Neural cell (in vitro differentiated cells): ENCODE measurements at regions not wholly inside any gene's neighbourhood (a gene's known extent, or its start where the extent isn't known, plus 50 kb on each side); places are given as distances from the start of the nearest gene placed in this dataset.

Experiments
- H2AFZ ChIP-seq: fragments of 200-600, 300-800 bp; sonication (generic), shearing (Covaris generic); 2 replicates; pipeline ENCODE4 v1.6.0; 2014; ENCODE audit warnings: low read depth, mild to moderate bottlenecking, antibody characterized with exemption, low read length, moderate library complexity
- H3F3A ChIP-seq: fragments of 200-600 bp; shearing (Covaris generic); 2 replicates; pipeline ENCODE4 v1.6.1; 2016; ENCODE audit warnings: mild to moderate bottlenecking, moderate library complexity, mixed read lengths, antibody characterized with exemption, low read length; ENCODE audit not compliant: insufficient read depth, poor library complexity, severe bottlenecking
- H3K27ac ChIP-seq: fragments of 200-600, 300-800 bp; sonication (generic), shearing (Covaris generic); 2 replicates; pipeline ENCODE4 v1.5.1; 2014; ENCODE audit warnings: mild to moderate bottlenecking, low read length, moderate library complexity
- H3K27me3 ChIP-seq: fragments of 300-800, 200-600 bp; sonication (generic), shearing (Covaris generic); 2 replicates; pipeline ENCODE4 v1.6.0; 2014; ENCODE audit warnings: mild to moderate bottlenecking, low read depth, low read length, moderate library complexity; ENCODE audit not compliant: insufficient read depth
- H3K36me3 ChIP-seq: fragments of 300-800, 200-600 bp; sonication (generic), shearing (Covaris generic); 2 replicates; pipeline ENCODE4 v1.5.1; 2014; ENCODE audit warnings: mild to moderate bottlenecking, antibody characterized with exemption, low read length, moderate library complexity; ENCODE audit not compliant: insufficient read depth
- H3K4me2 ChIP-seq: fragments of 300-800, 200-600 bp; sonication (generic), shearing (Covaris generic); 2 replicates; pipeline ENCODE4 v1.6.0; 2014; ENCODE audit warnings: mild to moderate bottlenecking, low read length
- H3K4me3 ChIP-seq: fragments of 300-800, 200-600 bp; sonication (generic), shearing (Covaris generic); 2 replicates; pipeline ENCODE4 v1.5.1; 2014; ENCODE audit warnings: mild to moderate bottlenecking, low read length, moderate library complexity
- H3K79me2 ChIP-seq: fragments of 200-600 bp; shearing (Covaris generic); replicated peaks from 2 replicates; pipeline ENCODE4 v1.6.0; 2014; ENCODE audit warnings: mild to moderate bottlenecking, low read length, moderate library complexity; ENCODE audit not compliant: insufficient read depth
- H3K9ac ChIP-seq: fragments of 300-800, 200-600 bp; sonication (generic), shearing (Covaris generic); 2 replicates; pipeline ENCODE4 v1.6.1; 2016; ENCODE audit warnings: mild to moderate bottlenecking, low read length, mixed read lengths
- H3K9me2 ChIP-seq: fragments of 200-600 bp; shearing (Covaris generic); 2 replicates; pipeline ENCODE4 v1.6.1; 2016; ENCODE audit warnings: mild to moderate bottlenecking, low read length, mixed read lengths; ENCODE audit not compliant: insufficient read depth
- H3K9me3 ChIP-seq: fragments of 200-600, 300-800 bp; sonication (generic), shearing (Covaris generic); 2 replicates; pipeline ENCODE4 v1.6.1; 2016; ENCODE audit warnings: mild to moderate bottlenecking, mixed run types, low read length, moderate library complexity, mixed read lengths
- H4K20me1 ChIP-seq: fragments of 200-600 bp; shearing (Covaris generic); 2 replicates; pipeline ENCODE4 v1.6.1; 2016; ENCODE audit warnings: mild to moderate bottlenecking, mixed run types; ENCODE audit not compliant: insufficient read depth
- EP300 ChIP-seq: fragments of 450-650 bp; conservative IDR thresholded peaks from 2 replicates; pipeline ENCODE4 v1.6.1; 2014; ENCODE audit warnings: antibody characterized with exemption, mild to moderate bottlenecking, moderate library complexity; ENCODE audit not compliant: poor library complexity, severe bottlenecking
- EZH2 ChIP-seq: fragments of 200-600, 300-800 bp; shearing (Covaris generic), sonication (generic); IDR thresholded peaks from 2 replicates; pipeline ENCODE4 v1.6.1; 2014; ENCODE audit warnings: antibody characterized with exemption, low read length, borderline replicate concordance, mild to moderate bottlenecking; ENCODE audit not compliant: insufficient read depth, poor library complexity, severe bottlenecking
- MXI1 ChIP-seq: fragments of 450-650 bp; conservative IDR thresholded peaks from 2 replicates; pipeline ENCODE4 v1.6.1; 2014; ENCODE audit warnings: antibody characterized with exemption, mild to moderate bottlenecking; ENCODE audit not compliant: poor library complexity, severe bottlenecking
- POLR2AphosphoS5 ChIP-seq: IDR thresholded peaks from 2 replicates; pipeline ENCODE4 v1.6.1; 2012
- RAD21 ChIP-seq: fragments of 450-650 bp; conservative IDR thresholded peaks from 2 replicates; pipeline ENCODE4 v1.6.1; 2014; ENCODE audit warnings: antibody characterized with exemption, mild to moderate bottlenecking, moderate library complexity
- SMC3 ChIP-seq: fragments of 450-650 bp; conservative IDR thresholded peaks from 2 replicates; pipeline ENCODE4 v1.6.1; 2014; ENCODE audit warnings: antibody characterized with exemption, mild to moderate bottlenecking, moderate library complexity; ENCODE audit not compliant: poor library complexity
- TAF1 ChIP-seq: IDR thresholded peaks from 2 replicates; pipeline ENCODE4 v1.6.1; 2012; ENCODE audit warnings: low read depth
- TF ChIP-seq, protein P1 (sequence below): IDR thresholded peaks from 2 replicates; pipeline ENCODE4 v1.6.1; 2012; ENCODE audit warnings: borderline replicate concordance
- TF ChIP-seq, protein P2 (sequence below): fragments of 450-650 bp; IDR thresholded peaks from 2 replicates; pipeline ENCODE4 v1.5.1; 2014; ENCODE audit warnings: antibody characterized with exemption, mild to moderate bottlenecking, moderate library complexity; ENCODE audit not compliant: poor library complexity, severe bottlenecking

DNA sequence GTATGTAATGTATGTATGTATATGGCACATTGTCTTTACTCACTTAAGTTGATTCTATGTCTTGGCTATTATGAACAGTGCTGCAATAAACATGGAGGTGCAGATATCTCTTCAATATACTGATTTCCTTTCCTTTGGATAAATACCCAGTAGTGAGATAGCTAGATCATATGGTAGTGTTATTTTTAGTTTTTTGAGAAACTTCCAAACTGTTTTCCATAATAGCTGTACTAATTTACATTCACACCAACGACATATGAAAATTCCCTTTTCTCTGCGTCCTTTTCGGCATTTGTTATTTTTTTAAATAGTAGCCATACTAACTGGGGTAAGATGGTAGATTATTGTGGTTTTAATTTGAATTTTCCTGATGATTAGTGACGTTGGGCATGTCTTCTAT lies 445.6 kb downstream of the NFIB start:
- H3K9me3 ChIP-seq = no peaks in the 10 kb centered on the region
- H3K9me2 ChIP-seq = no peaks in the 10 kb centered on the region
- no peak overlapping the region for H3K4me3 ChIP-seq
- H3K79me2 ChIP-seq = no peaks in the 10 kb centered on the region
- H3K4me2 ChIP-seq = no peak overlapping the region
- no peaks in the 10 kb centered on the region for H3K36me3 ChIP-seq
- no peak overlapping the region for H3K27ac ChIP-seq
- H2AFZ ChIP-seq = no peak overlapping the region
- H3K9ac ChIP-seq = no peak overlapping the region
- H3K27me3 ChIP-seq = no peaks in the 10 kb centered on the region
- H4K20me1 ChIP-seq = no peaks in the 10 kb centered on the region
- no peaks in the 10 kb centered on the region for H3F3A ChIP-seq
- TF ChIP-seq EP300 (no peak), EZH2 (no peak), POLR2AphosphoS5 (no peak), MXI1 (no peak), SMC3 (no peak), TAF1 (no peak)
- TF ChIP-seq, protein P1, sequence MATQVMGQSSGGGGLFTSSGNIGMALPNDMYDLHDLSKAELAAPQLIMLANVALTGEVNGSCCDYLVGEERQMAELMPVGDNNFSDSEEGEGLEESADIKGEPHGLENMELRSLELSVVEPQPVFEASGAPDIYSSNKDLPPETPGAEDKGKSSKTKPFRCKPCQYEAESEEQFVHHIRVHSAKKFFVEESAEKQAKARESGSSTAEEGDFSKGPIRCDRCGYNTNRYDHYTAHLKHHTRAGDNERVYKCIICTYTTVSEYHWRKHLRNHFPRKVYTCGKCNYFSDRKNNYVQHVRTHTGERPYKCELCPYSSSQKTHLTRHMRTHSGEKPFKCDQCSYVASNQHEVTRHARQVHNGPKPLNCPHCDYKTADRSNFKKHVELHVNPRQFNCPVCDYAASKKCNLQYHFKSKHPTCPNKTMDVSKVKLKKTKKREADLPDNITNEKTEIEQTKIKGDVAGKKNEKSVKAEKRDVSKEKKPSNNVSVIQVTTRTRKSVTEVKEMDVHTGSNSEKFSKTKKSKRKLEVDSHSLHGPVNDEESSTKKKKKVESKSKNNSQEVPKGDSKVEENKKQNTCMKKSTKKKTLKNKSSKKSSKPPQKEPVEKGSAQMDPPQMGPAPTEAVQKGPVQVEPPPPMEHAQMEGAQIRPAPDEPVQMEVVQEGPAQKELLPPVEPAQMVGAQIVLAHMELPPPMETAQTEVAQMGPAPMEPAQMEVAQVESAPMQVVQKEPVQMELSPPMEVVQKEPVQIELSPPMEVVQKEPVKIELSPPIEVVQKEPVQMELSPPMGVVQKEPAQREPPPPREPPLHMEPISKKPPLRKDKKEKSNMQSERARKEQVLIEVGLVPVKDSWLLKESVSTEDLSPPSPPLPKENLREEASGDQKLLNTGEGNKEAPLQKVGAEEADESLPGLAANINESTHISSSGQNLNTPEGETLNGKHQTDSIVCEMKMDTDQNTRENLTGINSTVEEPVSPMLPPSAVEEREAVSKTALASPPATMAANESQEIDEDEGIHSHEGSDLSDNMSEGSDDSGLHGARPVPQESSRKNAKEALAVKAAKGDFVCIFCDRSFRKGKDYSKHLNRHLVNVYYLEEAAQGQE = no peak

DNA sequence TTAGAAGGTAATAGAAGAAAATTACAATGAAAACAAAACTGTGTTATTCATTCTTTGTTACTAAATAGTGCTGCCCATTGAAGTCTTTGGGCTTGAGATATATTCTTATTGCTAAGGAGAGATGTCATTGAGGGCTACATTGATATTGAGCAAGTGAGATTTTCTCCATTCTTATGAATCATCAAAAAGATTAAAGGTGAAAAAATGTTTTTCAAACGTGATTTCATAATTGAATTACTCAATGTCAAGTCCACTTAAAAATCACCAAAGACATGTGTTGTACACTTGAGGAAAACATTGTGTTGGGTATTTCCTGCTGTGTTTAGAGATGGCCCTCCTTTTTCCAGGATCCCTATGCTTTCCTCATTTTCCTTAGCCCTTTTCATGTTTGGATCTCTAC lies 448.1 kb downstream of the NFIB start:
- H3K4me3 ChIP-seq = no peak overlapping the region
- H3K9ac ChIP-seq = no peak overlapping the region
- no peaks in the 10 kb centered on the region for H3K9me2 ChIP-seq
- no peak overlapping the region for H3K4me2 ChIP-seq
- no peak overlapping the region for H3K27ac ChIP-seq
- H3F3A ChIP-seq = no peaks in the 10 kb centered on the region
- no peaks in the 10 kb centered on the region for H3K9me3 ChIP-seq
- no peaks in the 10 kb centered on the region for H3K36me3 ChIP-seq
- no peak overlapping the region for H2AFZ ChIP-seq
- no peaks in the 10 kb centered on the region for H3K27me3 ChIP-seq
- no peaks in the 10 kb centered on the region for H3K79me2 ChIP-seq
- no peaks in the 10 kb centered on the region for H4K20me1 ChIP-seq
- TF ChIP-seq TAF1 (no peak), SMC3 (no peak), EP300 (no peak), MXI1 (no peak), EZH2 (no peak), RAD21 (no peak), POLR2AphosphoS5 (no peak)
- TF ChIP-seq, protein P2, sequence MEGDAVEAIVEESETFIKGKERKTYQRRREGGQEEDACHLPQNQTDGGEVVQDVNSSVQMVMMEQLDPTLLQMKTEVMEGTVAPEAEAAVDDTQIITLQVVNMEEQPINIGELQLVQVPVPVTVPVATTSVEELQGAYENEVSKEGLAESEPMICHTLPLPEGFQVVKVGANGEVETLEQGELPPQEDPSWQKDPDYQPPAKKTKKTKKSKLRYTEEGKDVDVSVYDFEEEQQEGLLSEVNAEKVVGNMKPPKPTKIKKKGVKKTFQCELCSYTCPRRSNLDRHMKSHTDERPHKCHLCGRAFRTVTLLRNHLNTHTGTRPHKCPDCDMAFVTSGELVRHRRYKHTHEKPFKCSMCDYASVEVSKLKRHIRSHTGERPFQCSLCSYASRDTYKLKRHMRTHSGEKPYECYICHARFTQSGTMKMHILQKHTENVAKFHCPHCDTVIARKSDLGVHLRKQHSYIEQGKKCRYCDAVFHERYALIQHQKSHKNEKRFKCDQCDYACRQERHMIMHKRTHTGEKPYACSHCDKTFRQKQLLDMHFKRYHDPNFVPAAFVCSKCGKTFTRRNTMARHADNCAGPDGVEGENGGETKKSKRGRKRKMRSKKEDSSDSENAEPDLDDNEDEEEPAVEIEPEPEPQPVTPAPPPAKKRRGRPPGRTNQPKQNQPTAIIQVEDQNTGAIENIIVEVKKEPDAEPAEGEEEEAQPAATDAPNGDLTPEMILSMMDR = no peak
- TF ChIP-seq, protein P1 = no peak
